ENCODE measurements at regions not wholly inside any gene's neighbourhood (a gene's known extent, or its start where the extent isn't known, plus 50 kb on each side); places are given as distances from the start of the nearest gene placed in this dataset.

DNA sequence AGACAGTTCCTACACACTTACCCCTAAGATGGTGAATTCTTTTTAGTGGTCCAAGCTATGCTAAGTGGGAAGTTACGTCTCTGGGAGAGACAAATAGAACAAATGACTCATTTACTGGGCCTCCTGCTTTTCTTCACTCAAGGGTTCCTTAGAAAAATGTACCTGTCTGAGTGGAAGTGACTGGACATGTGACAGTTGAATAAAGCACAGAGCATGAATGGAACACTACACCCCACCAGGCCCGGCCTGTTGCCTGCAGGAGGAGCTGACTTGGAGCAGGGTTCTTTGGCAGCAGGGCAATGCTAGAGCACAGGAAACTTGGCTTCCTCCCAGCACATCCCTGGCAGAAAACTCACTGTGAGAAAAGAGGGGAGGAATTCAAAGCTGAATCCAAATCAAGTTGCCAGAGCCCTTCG, 451.0 kb upstream of the SETBP1 start:
- no peaks in the 10 kb centered on the region for H3K9me1 ChIP-seq (ENCODE audit: control insufficient read depth, extremely low read depth, insufficient read depth, low read length)
- no peak overlapping the region for H3K4me3 ChIP-seq (ENCODE audit: control insufficient read depth in 2 of 3, extremely low read depth in 1 of 3, insufficient read depth in 2 of 3, low read depth in 1 of 3, low read length in 3 of 3)
- dilution Hi-C loops (cut with MboI; ENCODE audit: extremely low pct_ligation_motif_present, low sequenced_read_pairs): no loop called here
- H3K4me1 ChIP-seq (ENCODE audit: control insufficient read depth, extremely low read depth, insufficient read depth, low read length): no peaks in the 10 kb centered on the region
- DNase-seq (ENCODE audit: low read depth, low spot score) (no peak), FAIRE-seq (no peak)
- no peak overlapping the region for H3K27ac ChIP-seq (ENCODE audit: control insufficient read depth, insufficient read depth, low read length)
- H3K36me3 ChIP-seq (ENCODE audit: control insufficient read depth in 2 of 2, extremely low read depth in 1 of 2, insufficient read depth in 2 of 2, low read length in 2 of 2): no peaks in the 10 kb centered on the region
- TF ChIP-seq EZH2 (IDR thresholded peaks at IDR 0.05; ENCODE audit: low read length): no peak
- TF ChIP-seq, protein P1, sequence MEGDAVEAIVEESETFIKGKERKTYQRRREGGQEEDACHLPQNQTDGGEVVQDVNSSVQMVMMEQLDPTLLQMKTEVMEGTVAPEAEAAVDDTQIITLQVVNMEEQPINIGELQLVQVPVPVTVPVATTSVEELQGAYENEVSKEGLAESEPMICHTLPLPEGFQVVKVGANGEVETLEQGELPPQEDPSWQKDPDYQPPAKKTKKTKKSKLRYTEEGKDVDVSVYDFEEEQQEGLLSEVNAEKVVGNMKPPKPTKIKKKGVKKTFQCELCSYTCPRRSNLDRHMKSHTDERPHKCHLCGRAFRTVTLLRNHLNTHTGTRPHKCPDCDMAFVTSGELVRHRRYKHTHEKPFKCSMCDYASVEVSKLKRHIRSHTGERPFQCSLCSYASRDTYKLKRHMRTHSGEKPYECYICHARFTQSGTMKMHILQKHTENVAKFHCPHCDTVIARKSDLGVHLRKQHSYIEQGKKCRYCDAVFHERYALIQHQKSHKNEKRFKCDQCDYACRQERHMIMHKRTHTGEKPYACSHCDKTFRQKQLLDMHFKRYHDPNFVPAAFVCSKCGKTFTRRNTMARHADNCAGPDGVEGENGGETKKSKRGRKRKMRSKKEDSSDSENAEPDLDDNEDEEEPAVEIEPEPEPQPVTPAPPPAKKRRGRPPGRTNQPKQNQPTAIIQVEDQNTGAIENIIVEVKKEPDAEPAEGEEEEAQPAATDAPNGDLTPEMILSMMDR (optimal IDR thresholded peaks at IDR 0.05 in 1 of 3, IDR thresholded peaks at IDR 0.05 in 1 of 3, conservative IDR thresholded peaks at IDR 0.05 in 1 of 3; ENCODE audit: extremely low read depth in 1 of 3, insufficient read depth in 2 of 3, low read length in 3 of 3): no peak
- H3K4me2 ChIP-seq (ENCODE audit: control insufficient read depth, extremely low read depth, insufficient read depth, low read depth, low read length): no peak overlapping the region
- H3K79me2 ChIP-seq (ENCODE audit: control insufficient read depth, insufficient read depth, low read length): no peaks in the 10 kb centered on the region
- no peaks in the 10 kb centered on the region for H4K20me1 ChIP-seq (ENCODE audit: control insufficient read depth, extremely low read depth, insufficient read depth, low read length)
- H3K27me3 ChIP-seq (ENCODE audit: control insufficient read depth, extremely low read depth, insufficient read depth, low read length): no peaks in the 10 kb centered on the region
- H3K9me3 ChIP-seq (ENCODE audit: control insufficient read depth, low read depth, low read length): no peaks in the 10 kb centered on the region
- H2AFZ ChIP-seq (ENCODE audit: control insufficient read depth, low read length): no peak overlapping the region
- H3K9ac ChIP-seq (ENCODE audit: control insufficient read depth, extremely low read depth, insufficient read depth, low read length): no peak overlapping the region

DNA sequence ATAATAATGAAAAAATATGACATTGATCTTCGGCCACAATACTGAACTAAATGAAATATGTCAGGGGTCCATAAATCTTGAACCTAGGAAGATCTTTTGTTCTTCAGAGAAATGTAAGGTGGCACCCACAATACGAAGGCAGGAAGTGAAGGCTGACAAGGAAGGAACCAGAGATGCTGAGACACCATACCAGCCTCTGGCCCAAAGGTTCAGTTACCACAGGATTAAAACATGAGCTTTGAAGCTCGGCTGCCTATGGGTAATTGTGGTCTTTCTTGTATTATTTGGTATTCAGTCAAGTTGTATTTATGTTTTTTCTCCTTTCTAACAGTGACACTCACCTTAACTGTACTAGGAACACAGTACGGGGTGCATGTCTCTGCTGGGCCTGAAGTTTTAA, 448.8 kb upstream of the SETBP1 start:
- Histone ChIP-seq H4K20me1 (ENCODE audit: control insufficient read depth, extremely low read depth, insufficient read depth, low read length) (no peaks in the 10 kb centered on the region), H3K27me3 (ENCODE audit: control insufficient read depth, extremely low read depth, insufficient read depth, low read length) (no peaks in the 10 kb centered on the region), H3K79me2 (ENCODE audit: control insufficient read depth, insufficient read depth, low read length) (no peaks in the 10 kb centered on the region), H3K9me3 (ENCODE audit: control insufficient read depth, low read depth, low read length) (no peaks in the 10 kb centered on the region), H3K4me3 (ENCODE audit: control insufficient read depth in 2 of 3, extremely low read depth in 1 of 3, insufficient read depth in 2 of 3, low read depth in 1 of 3, low read length in 3 of 3) (no peak overlapping the region), H3K4me1 (ENCODE audit: control insufficient read depth, extremely low read depth, insufficient read depth, low read length) (no peaks in the 10 kb centered on the region), H3K27ac (ENCODE audit: control insufficient read depth, insufficient read depth, low read length) (no peak overlapping the region), H3K9me1 (ENCODE audit: control insufficient read depth, extremely low read depth, insufficient read depth, low read length) (no peaks in the 10 kb centered on the region), H3K9ac (ENCODE audit: control insufficient read depth, extremely low read depth, insufficient read depth, low read length) (no peak overlapping the region), H3K36me3 (ENCODE audit: control insufficient read depth in 2 of 2, extremely low read depth in 1 of 2, insufficient read depth in 2 of 2, low read length in 2 of 2) (no peaks in the 10 kb centered on the region), H2AFZ (ENCODE audit: control insufficient read depth, low read length) (no peak overlapping the region), H3K4me2 (ENCODE audit: control insufficient read depth, extremely low read depth, insufficient read depth, low read depth, low read length) (no peak overlapping the region)
- DNase-seq (ENCODE audit: low read depth, low spot score) (no peak), FAIRE-seq (no peak)
- TF ChIP-seq, protein P1 (optimal IDR thresholded peaks at IDR 0.05 in 1 of 3, IDR thresholded peaks at IDR 0.05 in 1 of 3, conservative IDR thresholded peaks at IDR 0.05 in 1 of 3; ENCODE audit: extremely low read depth in 1 of 3, insufficient read depth in 2 of 3, low read length in 3 of 3): no peak
- TF ChIP-seq EZH2 (IDR thresholded peaks at IDR 0.05; ENCODE audit: low read length): no peak
- dilution Hi-C loops (cut with MboI; ENCODE audit: extremely low pct_ligation_motif_present, low sequenced_read_pairs): no loop called here

All from keratinocyte (primary cell).